Type B pancreatic cell (in vitro differentiated cells): ENCODE measurements at regions not wholly inside any gene's neighbourhood (a gene's known extent, or its start where the extent isn't known, plus 50 kb on each side); places are given as distances from the start of the nearest gene placed in this dataset.
"Not testable (repeated sequence)": the region's sequence is repeated elsewhere in the genome, so short reads cannot be mapped to it uniquely, and the experiment has no call there.

Experiments used
- DNase-seq: peaks from one replicate; pipeline ENCODE4 v3.0.0; 2021; ENCODE audit warnings: mixed read lengths; ENCODE audit not compliant: unreplicated experiment; ENCODE audit errors: extremely low spot score
- H3K27ac Mint-ChIP-seq: 2 replicates; pipeline ENCODE4 v1.8.0; 2021; ENCODE audit warnings: mild to moderate bottlenecking, mixed read lengths
- H3K27me3 Mint-ChIP-seq: 2 replicates; pipeline ENCODE4 v1.8.0; 2021; ENCODE audit warnings: mixed read lengths
- H3K36me3 Mint-ChIP-seq: 2 replicates; pipeline ENCODE4 v1.8.0; 2021; ENCODE audit warnings: mixed read lengths
- H3K4me1 Mint-ChIP-seq: one replicate; pipeline ENCODE4 v1.8.0; 2021; ENCODE audit warnings: mixed read lengths; ENCODE audit not compliant: unreplicated experiment
- H3K4me3 Mint-ChIP-seq: 2 replicates; pipeline ENCODE4 v1.8.0; 2021; ENCODE audit warnings: mild to moderate bottlenecking, mixed read lengths
- H3K9me3 Mint-ChIP-seq: 2 replicates; pipeline ENCODE4 v1.8.0; 2021; ENCODE audit warnings: mixed read lengths
- TF ChIP-seq, protein P1 (sequence below): fragments of 200-600 bp; sonication (generic); conservative IDR thresholded peaks from 2 replicates; pipeline ENCODE4 v1.5.0; 2021; ENCODE audit warnings: antibody characterized with exemption, mild to moderate bottlenecking

DNA sequence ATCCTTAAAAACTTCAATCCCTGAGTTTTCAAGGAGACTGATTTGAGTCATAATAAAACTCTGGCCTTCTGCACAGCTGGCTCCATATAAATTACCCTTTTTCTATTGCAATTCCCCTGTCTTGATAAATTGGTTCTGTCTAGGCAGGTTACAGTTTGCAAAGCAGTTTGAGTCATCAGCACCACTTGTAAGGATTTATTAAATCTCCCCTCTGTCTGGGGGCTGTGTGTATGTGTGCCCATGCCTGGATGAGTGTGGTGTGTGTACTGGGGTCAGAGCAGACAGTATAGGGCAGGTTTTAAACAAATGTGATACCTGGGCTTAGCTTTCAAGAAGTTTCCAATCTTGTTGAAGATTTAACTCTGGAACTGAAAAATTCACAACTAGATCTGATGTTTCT is 228.6 kb downstream of the FNDC1 start:
- no peak overlapping the region for H3K27ac Mint-ChIP-seq
- H3K9me3 Mint-ChIP-seq = no peaks in the 10 kb centered on the region
- no peak for DNase-seq
- no peaks in the 10 kb centered on the region for H3K27me3 Mint-ChIP-seq
- H3K4me1 Mint-ChIP-seq = no peaks in the 10 kb centered on the region
- H3K4me3 Mint-ChIP-seq = no peak overlapping the region
- TF ChIP-seq, protein P1, sequence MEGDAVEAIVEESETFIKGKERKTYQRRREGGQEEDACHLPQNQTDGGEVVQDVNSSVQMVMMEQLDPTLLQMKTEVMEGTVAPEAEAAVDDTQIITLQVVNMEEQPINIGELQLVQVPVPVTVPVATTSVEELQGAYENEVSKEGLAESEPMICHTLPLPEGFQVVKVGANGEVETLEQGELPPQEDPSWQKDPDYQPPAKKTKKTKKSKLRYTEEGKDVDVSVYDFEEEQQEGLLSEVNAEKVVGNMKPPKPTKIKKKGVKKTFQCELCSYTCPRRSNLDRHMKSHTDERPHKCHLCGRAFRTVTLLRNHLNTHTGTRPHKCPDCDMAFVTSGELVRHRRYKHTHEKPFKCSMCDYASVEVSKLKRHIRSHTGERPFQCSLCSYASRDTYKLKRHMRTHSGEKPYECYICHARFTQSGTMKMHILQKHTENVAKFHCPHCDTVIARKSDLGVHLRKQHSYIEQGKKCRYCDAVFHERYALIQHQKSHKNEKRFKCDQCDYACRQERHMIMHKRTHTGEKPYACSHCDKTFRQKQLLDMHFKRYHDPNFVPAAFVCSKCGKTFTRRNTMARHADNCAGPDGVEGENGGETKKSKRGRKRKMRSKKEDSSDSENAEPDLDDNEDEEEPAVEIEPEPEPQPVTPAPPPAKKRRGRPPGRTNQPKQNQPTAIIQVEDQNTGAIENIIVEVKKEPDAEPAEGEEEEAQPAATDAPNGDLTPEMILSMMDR = no peak
- H3K36me3 Mint-ChIP-seq = no peaks in the 10 kb centered on the region

- Mint-ChIP-seq H3K27ac (no peak overlapping the region), H3K27me3 (peaks cover 2% of the 10 kb centered on the region), H3K36me3 (no peaks in the 10 kb centered on the region), H3K4me1 (no peaks in the 10 kb centered on the region), H3K4me3 (no peak overlapping the region), H3K9me3 (no peaks in the 10 kb centered on the region)
- TF ChIP-seq, protein P1 = no peak
- DNase-seq = no peak
Observed at GRCh38 chr6:159395609-159396008, 226.4 kb downstream of the FNDC1 start.

DNA sequence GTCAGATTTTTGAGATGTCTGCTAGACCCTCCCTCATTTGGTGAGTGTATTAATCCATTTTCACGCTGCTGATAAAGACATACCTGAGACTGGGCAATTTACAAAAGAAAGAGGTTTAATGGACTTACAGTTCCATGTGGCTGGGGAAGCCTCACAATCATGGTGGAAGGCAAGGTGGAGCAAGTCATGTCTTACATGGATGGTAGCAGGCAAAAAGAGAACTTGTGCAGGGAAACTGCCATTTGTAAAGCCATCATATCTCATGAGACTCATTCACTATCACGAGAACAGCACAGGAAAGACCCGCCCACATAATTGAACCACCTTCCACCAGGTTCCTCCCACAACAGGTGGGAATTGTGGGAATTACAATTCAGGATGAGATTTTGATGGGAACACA is 223.5 kb downstream of the FNDC1 start:
- H3K4me3 Mint-ChIP-seq, DNase-seq, H3K9me3 Mint-ChIP-seq, H3K36me3 Mint-ChIP-seq, H3K27ac Mint-ChIP-seq, H3K4me1 Mint-ChIP-seq: not testable (repeated sequence)
- H3K27me3 Mint-ChIP-seq = peaks cover 11% of the 10 kb centered on the region

DNA sequence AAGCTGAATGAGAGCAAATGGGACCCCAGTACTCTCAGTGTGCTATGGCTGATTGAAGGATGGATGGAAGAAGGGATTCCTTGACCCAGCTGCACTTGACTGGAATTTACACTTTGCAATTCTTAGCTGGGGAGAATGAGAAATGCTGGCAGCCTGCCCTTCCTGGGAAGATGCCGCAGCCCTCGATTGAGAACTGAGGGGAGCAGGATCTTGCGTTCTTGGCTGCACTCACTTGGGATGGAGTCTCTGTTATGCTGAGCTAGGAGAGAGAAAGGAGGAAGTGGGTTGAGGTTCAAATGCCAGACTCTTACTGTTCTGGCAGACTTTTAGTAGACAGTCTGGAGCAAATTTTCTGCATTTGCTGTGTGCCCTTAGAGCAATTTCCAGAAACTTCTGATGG is 221.2 kb downstream of the FNDC1 start:
- Mint-ChIP-seq H3K4me1 (no peaks in the 10 kb centered on the region), H3K27me3 (peaks cover 11% of the 10 kb centered on the region), H3K36me3 (no peaks in the 10 kb centered on the region), H3K9me3 (no peaks in the 10 kb centered on the region), H3K27ac (no peak overlapping the region), H3K4me3 (no peak overlapping the region)
- TF ChIP-seq, protein P1 = no peak
- no peak for DNase-seq

DNA sequence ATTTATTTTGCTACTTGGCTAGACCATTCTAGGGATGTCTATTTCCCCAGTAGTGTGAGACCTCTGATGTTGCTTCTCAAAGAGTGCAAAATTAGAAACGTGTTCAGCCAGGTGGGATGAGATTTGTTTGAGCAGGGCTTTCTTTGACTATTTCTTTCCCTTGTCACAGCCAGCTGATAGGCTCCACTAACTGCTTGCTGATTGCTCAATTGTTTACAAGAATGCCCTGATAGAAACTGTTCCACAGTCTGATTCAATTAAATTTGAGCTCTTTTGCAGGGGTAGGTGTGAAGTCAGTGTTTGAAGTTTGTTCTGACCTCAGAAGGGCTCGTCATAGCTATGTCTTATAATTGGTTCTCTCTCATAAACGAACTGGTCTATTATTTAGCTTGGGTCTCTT is 220.5 kb downstream of the FNDC1 start:
- TF ChIP-seq, protein P1 = no peak
- H3K4me3 Mint-ChIP-seq = no peak overlapping the region
- DNase-seq = no peak
- H3K9me3 Mint-ChIP-seq = no peaks in the 10 kb centered on the region
- H3K36me3 Mint-ChIP-seq = no peaks in the 10 kb centered on the region
- no peak overlapping the region for H3K27ac Mint-ChIP-seq
- H3K27me3 Mint-ChIP-seq = peaks cover 11% of the 10 kb centered on the region
- H3K4me1 Mint-ChIP-seq = no peaks in the 10 kb centered on the region

- no peak overlapping the region for H3K4me3 Mint-ChIP-seq
- TF ChIP-seq, protein P1 = no peak
- H3K9me3 Mint-ChIP-seq = no peaks in the 10 kb centered on the region
- H3K27me3 Mint-ChIP-seq = peaks cover 8% of the 10 kb centered on the region
- H3K36me3 Mint-ChIP-seq = no peaks in the 10 kb centered on the region
- H3K4me1 Mint-ChIP-seq = no peaks in the 10 kb centered on the region
- H3K27ac Mint-ChIP-seq = no peak overlapping the region
- DNase-seq = no peak
Observed at GRCh38 chr6:159380114-159380513, 210.9 kb downstream of the FNDC1 start.
